ENCODE measurements at regions not wholly inside any gene's neighbourhood (a gene's known extent, or its start where the extent isn't known, plus 50 kb on each side); places are given as distances from the start of the nearest gene placed in this dataset.
A peak's percentile ranks its signal among the peaks of the same experiment; 100 is the strongest.
"Not testable (repeated sequence)": the region's sequence is repeated elsewhere in the genome, so short reads cannot be mapped to it uniquely, and the experiment has no call there.

DNA sequence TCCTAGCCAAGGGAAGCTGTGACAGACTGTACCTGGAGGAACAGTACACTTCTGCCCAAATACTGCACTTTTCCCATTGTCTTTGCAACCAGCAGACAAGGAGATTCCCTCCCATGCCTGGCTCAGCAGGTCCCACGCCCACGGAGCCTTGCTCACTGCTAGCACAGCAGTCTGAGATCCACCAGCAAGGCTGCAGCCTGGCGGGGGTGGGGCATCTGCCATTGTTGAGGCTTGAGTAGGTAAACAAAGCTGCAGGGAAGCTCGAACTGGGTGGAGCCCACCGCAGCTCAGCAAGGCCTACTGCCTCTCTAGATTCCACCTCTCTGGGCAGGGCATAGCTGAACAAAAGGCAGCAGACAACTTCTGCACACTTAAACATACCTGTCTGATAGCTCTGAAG, 268.9 kb downstream of the OSR1 start:
- DNase-seq = not testable (repeated sequence)

DNA sequence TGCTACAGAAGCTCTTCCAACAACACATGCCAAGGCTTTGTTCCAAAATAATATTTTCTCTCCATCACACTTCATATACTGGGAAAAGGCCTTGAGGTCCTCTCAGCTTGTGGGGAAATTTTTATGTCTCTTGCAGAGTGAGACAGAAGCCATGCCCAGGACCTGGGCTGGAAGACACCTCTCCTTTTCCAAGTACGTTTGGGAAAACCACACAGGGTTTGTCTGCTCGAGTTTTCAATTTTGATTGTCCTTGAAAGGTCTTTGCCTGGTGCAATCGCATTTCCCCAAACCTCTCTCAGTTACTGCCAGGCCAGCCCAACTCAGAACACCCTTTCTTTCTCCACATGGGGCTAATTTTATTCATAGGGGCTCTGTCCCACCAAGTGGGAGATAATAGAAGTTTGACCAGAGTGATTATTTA, 272.2 kb downstream of the OSR1 start:
- DNase-seq = no peak

DNA sequence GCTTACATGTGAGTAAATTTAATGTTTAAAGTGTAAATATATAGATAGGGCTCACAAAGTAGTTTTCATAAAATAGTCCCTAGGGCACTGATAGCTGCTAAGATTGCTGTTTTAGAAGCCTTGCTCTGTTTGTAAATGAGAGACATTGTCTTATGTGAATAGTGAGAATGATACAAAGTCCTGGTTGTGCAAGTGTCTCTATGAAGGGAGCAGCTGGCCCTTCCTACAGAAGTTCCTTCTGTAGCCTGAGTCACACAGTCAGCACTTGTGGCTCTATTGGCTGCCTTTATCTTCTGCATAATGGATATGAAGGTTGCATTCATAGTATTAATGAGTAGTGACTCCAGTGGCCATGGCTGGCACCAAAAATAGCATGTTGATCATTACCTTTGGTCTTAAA, 279.7 kb downstream of the OSR1 start:
- DNase-seq = no peak

DNA sequence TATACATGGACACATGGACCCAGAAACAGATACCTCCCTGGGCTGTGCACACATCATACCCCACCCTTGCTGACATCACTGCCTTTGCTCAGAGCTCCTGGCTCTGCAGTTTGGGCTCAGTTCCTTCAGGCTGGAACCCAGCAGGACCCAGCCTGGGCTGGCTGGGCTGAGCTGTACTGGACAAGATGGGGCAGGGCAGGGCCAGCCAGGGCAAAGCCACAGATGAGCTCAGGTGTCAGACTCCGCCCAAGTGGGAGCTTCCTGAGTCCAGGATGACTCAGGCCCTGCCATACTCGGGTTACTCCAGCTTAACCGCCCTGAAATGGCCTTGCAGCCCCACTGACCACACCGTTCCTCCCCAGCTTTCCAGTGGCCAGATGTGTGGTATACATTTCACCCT, 284.9 kb downstream of the OSR1 start:
- DNase-seq = peak; percentile 16

DNA sequence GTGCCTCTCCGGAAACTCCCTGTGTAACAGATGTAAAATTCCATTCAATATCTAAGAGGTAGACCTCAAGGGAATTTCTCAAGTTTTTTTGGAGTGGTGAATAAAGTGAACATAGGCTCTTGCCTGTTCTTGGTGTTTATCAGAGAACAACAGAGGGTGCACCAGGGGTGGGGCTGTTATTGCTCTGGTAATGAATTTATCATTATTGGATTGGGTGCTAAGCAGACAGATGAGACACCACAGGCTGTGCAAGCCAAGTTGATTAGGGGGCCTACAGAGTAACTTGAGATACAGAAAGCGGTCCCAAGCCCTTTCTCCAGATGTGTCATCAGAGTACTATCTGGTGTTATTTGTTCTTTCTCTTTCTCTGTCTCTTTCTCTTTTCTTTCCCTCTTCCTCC, 286.3 kb downstream of the OSR1 start:
- DNase-seq = no peak

DNA sequence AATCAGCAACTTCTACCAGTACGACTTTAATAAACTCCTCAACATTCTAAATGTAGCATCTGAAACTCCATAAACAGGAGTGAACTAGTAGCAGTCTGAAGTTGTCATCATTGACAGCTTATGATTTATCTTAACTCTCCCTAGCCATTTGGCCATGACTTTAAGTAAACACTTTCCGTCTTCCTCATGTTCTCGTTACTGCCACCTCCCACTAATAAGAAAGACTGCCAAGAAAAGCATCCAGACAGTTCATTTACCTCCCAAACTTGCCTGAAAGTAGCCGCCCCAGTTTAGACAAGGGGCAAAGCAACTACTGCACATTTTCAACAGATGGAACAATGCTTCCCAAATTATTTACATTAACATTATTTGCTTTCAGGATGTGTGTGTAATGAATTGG, 287.5 kb downstream of the OSR1 start:
- no peak for DNase-seq

DNA sequence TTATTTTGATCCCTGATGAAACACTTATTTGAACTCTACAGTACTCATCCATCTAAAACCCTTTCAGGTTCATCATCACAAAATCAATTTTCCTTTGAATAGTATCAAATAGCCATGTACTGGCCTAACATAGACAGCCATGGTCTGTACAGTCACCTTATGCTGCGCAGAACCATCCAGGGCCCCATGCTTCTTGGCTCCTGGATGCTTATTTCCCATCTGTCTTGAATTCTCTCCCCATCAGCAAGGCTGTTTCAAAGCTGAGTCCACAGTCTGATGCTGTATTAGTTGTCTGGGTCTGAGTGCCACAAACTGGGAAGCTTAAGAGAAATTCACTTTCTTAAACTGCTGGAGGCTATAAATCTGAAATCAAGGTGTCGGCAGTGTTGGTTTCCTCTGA, 290.2 kb downstream of the OSR1 start:
- DNase-seq = no peak

DNA sequence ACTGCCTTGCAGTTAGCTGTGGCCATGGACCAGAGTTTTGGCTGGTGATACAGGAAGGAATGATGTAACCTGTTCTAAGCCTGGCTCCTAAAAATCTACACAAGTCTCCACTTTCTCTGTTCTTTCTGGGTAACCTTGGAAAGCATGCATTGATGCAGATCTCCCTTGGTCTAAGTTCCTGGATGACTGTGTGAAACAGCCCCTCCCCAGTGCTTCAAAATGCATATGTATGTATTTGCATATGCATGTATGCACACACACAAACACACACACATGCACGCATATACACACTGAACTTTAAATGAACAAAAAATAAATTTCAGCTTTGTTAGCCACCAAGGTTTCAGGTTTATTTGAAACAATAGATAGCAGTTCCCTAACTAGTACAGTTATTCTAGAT, 296.1 kb downstream of the OSR1 start:
- no peak for DNase-seq

DNA sequence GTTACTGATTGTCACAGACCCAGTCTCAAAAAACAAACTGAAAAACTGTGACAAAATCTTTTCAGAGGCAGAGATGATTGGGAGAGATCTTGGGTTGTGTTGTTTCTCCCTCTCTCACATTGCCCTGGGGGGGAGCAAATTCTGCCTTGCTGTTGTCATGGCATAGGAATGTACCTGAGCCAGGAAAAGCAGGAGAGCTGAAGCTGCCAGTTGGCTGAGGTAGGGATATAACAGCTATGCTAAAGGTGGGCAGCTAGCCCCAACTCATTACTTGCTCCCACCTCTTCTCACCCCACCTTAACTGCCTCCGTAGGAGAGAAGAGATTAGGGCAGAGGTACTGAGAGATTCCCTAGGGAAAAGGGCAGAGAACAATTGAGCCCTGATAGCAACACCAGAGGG, 299.3 kb downstream of the OSR1 start:
- DNase-seq = no peak

DNA sequence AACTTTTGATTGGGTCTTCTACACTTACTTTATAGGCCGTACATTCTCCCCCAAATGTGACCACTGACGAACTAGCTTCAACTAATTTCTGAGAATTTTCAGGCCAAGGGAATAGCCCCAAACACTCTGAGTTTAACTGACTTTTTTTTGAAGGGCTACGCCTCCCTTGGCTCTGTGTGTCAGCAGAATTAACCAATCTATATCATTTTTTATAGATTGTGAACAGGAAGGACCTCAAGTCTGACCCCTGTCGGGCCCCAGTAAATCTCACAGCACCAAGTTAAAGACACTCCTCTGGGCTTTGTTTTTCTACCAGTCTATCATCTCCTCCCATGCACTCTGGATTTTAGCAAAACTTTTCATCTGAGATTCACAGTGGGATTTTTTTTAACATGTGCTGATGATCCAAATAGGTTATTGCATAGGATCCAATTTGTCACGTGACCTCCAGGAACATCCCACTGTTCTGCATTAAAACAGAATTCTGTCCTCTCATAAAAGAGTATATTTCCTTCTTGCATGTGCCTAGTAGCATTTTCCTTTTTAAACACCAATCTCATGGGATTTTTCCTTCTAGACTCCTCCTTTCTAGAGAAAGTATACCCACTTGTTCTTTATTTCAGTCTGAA, 307.1 kb downstream of the OSR1 start:
- DNase-seq = no peak

DNA sequence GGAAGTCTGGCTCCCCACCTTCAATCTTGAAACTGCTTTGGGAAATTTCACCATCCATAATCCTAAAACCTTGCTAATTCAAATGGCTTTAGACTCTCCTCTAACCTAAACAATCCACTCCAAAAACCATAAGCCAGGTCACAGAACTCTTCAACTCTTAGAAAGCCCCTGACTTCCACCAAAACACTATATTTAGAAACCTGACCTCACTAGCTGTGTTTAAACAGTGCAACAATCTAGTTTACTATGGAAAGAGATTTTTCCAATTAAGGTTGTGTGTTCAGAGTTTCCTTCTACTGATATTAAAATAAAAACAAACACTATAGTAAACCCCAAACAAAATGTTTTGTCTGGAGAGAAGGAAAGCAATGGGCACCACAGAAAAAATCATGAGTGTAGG, 308.1 kb downstream of the OSR1 start:
- DNase-seq = no peak

DNA sequence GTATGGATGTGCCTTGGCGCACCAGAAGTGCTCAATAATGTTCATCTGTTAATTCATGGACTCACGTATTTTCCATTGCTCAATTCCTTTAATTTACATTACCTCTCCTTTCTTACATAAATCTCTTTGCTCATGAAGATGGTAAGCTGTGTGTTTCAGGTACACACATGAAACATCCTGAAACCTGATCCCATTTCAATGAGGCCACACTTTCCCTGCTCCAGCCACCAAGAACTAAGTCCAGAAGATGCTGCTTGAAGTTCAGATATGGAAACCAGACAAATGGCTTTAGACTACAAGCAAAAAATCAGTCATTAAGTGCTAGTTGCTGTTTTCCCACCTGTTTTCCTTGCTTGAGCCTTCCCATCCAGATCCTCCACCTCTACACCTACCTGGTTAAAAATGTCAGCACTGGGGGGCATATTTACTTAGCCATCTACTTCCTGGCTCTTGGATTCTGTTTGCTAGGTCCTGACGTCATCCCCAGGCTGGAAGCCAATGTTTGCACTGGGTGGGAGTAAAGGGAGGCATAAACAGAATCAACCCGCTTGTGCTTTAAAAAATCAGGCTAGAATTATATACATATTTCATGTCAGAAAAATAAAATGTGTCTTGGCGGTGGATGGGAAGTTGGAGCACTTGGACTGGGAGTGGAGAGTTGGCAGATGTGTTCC, 309.7 kb downstream of the OSR1 start:
- DNase-seq = no peak

DNA sequence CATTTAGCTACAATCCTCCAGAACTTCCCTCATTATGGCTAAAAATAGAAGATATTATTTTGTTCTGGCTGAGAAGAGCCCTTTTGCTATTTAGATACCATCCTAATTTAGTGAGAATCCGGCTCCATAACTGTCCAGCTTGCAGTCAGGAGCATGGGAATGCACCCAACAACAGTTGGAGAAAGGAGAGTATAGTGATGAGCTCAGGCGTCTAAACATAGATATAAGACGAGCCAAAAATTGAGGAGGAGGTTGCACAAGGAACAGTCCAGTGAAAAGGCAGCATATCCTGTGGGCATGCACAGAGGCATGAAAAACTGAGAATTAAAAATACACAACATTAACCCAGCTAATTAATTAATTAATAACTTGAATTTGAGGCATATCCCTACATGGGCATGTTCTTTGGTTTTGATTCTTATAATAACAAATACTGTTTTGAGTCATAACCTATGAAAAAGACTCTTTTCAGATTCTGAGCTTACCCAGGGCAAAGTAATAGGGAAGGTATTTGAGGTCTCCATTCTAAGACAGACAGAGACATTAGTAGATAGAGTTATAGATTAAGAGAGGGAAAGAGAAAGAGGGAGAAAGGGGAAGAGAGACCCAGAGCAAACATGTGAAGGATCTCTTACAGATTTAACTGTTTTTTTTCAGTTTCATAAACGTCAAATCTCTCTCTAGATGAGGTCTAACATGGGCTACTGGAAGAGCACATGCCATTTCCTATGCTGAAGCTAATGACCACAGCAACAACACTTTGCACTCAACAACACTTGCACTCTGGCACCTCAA, 311.2 kb downstream of the OSR1 start:
- no peak for DNase-seq

DNA sequence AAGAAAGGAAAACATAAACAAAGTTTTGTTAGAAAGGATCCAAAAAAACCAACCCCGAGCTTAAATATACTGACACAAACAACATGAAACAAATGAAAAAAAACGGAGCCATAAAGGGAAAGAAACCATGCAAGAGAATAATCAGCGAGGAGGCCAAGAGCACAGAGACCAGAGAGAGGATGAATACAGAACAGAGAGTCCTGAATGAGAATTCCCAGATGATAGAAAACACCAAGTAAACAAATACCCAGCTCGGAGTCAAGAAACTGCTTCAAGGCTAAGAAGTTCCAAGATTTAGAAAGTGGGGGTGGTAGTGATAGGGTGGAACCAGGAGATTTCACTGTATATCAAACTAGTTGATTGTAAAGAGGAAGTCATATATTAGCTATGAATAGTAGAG, 313.3 kb downstream of the OSR1 start:
- no peak for DNase-seq

DNA sequence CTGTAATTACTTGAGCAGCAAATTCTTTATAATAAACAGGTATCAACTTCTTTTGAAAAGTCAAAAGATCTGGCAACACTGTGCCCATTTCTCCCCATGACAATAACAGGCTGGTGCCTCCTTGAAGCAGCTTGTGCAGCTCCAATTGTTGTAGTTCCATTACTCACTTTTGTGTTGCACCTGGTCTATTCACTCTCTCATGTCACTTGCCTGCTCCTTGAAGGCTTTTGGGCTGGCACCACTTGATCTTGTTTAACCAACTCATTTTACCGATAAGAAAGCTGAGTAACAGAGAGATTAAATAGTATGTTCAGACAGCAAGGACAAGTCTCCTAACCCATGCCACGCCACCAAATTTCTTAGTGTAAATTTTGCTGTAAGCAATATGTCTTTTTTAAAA, 314.5 kb downstream of the OSR1 start:
- no peak for DNase-seq

DNA sequence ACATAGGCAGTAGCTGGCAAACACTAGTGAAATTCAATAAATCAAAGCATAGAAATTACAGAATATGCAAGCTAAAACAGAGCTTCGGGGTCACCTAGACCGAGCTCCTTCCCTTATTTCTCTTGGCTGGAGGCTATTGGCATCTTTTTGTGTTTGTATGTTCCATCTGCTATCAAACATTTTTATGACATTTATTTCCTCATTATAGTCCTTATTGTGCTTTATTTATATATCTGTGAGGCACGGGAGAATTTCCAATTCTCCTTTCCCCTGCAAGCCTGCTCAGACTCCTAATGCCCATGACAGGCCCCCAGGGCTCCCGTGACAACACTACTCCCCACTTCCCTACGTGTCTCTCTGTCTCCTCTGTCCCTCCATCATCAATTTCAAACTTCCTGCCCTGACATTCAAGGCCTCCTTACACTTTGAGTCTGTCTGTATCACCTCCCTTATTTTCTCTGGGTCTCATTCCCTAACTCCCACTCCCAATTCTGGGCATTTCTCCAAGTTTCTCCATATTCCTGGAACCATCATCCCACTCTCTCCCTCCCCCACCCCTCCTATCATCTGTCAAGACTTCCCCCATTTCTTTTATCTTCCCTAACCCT, 316.9 kb downstream of the OSR1 start:
- no peak for DNase-seq

DNA sequence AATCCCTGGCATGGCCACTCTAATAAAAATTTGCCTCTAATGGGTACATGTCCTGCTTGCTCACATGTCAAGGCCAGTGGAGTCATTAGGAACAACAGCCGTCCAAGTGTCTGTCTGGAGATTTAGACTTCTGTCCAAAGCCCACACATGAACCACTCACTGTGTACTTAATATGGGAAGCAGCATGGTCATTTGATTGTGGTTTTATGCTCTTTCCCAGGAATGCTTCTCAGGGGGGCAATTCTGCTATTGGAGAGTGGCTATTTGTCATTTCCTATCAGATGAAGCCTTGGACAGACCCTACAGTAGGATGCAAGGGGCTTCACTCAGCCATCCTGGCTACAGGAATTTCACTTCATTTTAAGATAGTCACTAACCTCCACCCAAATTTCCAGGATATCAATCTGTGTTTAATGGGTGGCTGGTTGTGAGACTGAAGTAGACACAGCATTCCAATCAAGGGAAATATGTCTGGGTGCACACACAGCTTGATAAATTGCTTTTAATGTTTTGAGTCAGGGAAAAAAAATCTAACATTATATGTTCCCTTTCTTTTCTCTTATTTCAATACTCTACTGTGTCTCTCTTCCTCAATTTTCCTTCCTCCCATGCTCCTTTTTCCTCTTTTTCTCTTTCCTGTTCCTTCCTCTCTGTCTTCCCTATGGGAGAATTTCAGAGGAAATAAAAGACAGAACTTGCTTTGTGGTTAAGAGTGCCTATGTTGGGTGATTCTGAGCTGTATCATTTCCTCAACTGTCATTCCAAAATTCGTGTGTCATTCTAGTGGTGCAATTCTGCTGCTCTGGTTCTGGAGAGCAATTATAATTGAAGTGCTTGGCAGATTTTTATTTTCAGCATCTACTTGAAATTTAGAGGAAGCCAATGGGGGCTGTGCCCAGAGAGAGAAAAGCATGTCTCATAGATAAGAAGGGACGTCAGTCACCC, 320.1 kb downstream of the OSR1 start:
- peak; percentile 49 for DNase-seq

DNA sequence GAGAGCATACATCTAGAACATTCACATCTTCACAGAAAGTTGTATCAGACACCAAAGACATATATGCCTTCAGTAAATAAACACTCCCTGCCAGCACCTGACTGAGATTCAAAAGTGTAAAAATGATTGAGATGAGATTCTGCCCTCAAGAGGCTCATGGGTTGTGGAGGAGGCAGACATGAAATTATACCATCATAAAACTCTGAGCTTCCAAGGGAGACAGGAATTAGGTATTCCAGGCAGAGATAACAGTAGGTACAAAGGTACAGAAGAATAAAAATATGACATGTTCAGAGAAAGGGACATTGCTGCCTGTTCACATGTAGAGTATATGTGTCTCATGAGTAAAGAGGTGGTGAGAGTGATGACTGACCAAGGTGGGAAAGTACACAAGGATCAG, 322.3 kb downstream of the OSR1 start:
- DNase-seq = no peak

DNA sequence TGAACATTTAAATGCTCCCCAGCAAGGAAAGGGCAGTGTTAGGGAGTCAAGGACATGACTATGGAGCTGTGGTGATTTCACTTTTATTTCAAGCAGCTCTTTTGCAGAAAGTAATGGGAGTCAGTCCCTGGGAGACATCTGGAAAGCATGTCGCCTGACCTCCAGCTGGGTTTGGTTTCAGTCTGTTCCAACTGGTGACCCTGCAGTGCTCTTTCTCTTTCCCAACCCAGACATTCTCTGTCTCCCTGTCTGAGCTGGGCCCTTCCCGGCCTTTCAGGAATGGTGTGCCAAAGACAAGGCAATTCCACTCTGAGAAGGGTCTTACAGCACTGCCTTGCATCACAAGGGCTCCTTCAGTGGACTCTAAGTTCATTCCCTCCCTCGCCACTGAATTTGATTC, 323.2 kb downstream of the OSR1 start:
- DNase-seq = no peak

DNA sequence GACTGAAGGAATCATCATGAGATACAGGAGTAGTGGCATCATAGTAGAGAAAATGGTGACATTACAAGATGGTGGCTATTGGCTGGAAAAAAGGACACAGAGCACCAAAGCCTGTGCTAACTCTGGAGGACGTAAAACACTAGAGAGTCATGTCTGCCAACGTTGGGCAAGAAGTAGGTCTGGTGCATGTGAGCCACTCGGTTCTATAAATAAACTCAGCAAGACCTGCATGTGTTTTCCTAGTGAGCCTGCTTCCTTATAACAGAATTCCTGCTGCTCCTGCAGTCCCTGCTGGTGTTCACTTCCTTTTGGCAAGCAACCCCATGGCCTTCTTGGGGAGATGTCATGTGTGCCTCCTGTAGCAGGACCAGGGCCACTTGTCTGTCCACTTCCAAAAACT, 325.2 kb downstream of the OSR1 start:
- DNase-seq = no peak

DNA sequence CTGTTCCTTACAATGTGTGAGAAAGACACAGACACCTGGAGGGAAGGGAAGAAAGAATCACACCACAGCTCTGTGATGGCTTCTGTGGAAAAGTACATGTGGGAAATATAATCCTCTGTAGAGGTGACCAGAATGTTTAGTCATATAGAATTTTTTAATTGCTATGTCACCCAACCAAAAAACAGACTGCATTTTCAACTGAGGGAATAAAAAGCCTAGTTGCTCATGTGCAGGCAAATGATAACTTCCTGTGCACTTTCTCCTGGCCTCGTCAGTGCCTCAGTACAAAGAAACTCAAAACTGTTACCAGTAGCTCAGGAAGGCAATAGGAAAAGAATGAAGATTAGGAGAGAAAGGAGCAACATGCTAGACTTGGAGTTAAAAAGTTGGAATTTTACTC, 326.8 kb downstream of the OSR1 start:
- no peak for DNase-seq

DNA sequence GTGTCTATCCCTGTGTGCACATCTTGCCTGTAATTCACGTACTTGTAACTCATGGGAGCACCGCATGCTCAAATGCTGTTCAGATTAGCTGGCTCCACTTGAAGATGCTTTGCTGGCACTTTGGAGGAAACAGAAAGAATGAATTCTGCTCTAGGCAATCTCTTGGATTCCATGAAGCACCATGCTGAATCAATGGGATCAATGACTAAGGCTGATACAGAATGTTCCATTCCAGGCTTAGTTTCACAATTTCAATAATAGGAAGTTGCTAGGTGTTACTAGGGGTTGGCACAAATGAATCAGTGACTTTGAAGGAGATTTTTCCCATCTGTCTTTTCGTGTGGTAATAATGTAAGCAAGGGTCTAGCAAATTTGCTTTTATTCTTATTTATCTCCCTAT, 328.8 kb downstream of the OSR1 start:
- DNase-seq = no peak
